HL-60 (cell line): ENCODE measurements at regions not wholly inside any gene's neighbourhood (a gene's known extent, or its start where the extent isn't known, plus 50 kb on each side); places are given as distances from the start of the nearest gene placed in this dataset.
"Not testable (repeated sequence)": the region's sequence is repeated elsewhere in the genome, so short reads cannot be mapped to it uniquely, and the experiment has no call there.

ENCODE experiments used
- DNase-seq, 2 experiments: peaks; one replicate each; pipeline ENCODE4 v3.0.0-alpha.2; 2010 to 2020; ENCODE audit warnings: low read depth in 1 of 2, low spot score in 1 of 2
- H3K27ac ChIP-seq: fragments of 250-450 bp; sonication (Bioruptor Pico); replicated peaks from 2 replicates; pipeline ENCODE4 v1.5.1; 2020; ENCODE audit warnings: mild to moderate bottlenecking, moderate library complexity
- H3K27me3 ChIP-seq: fragments of 250-450 bp; sonication (Bioruptor Pico); 2 replicates; pipeline ENCODE4 v1.5.1; 2021; ENCODE audit warnings: mild to moderate bottlenecking, moderate library complexity; ENCODE audit not compliant: insufficient read depth, poor library complexity, severe bottlenecking
- H3K4me3 ChIP-seq: replicated peaks from 2 replicates; pipeline ENCODE4 v1.5.1; 2011; ENCODE audit warnings: mild to moderate bottlenecking, control low read depth, low read length; ENCODE audit not compliant: insufficient read depth
- CTCF ChIP-seq: IDR thresholded peaks from one replicate; pipeline ENCODE4 v1.5.1; 2011; ENCODE audit warnings: low read length, control low read depth, inconsistent platforms; ENCODE audit not compliant: insufficient read depth
- GABPA ChIP-seq: IDR thresholded peaks from 2 replicates; pipeline ENCODE4 v1.6.1; 2012; ENCODE audit warnings: low read depth
- POLR2AphosphoS5 ChIP-seq: IDR thresholded peaks from 2 replicates; pipeline ENCODE4 v1.6.1; 2012; ENCODE audit warnings: low read depth
- REST ChIP-seq: IDR thresholded peaks from 2 replicates; pipeline ENCODE4 v1.6.1; 2012; ENCODE audit warnings: low read depth; ENCODE audit not compliant: insufficient replicate concordance
- SPI1 ChIP-seq: IDR thresholded peaks from 2 replicates; pipeline ENCODE4 v1.6.1; 2012; ENCODE audit warnings: low read depth, mild to moderate bottlenecking, borderline replicate concordance

GRCh38 chr2:134009440-134009839 is 244.4 kb upstream of the MGAT5 start:
- DNase-seq = no peak
- Histone ChIP-seq H3K4me3 (no peak overlapping the region), H3K27ac (no peak overlapping the region), H3K27me3 (peaks cover 2% of the 10 kb centered on the region)
- no peak for TF ChIP-seq POLR2AphosphoS5
- TF ChIP-seq GABPA = no peak
- no peak for TF ChIP-seq CTCF

GRCh38 chr2:134009906-134010305 is 244.0 kb upstream of the MGAT5 start:
- H3K27ac ChIP-seq, H3K27me3 ChIP-seq, DNase-seq, H3K4me3 ChIP-seq: not testable (repeated sequence)

GRCh38 chr2:134011936-134012586 is 241.8 kb upstream of the MGAT5 start:
- H3K27ac ChIP-seq = no peak overlapping the region
- no peak overlapping the region for H3K4me3 ChIP-seq
- DNase-seq = no peak

GRCh38 chr2:134014196-134014960 is 239.5 kb upstream of the MGAT5 start:
- no peak for DNase-seq
- TF ChIP-seq POLR2AphosphoS5 (no peak), REST (no peak), GABPA (no peak), SPI1 (no peak), CTCF (no peak)

More at GRCh38 chr2:134011936-134012586, 241.8 kb upstream of the MGAT5 start:
- TF ChIP-seq POLR2AphosphoS5 = no peak
- TF ChIP-seq CTCF = no peak
- TF ChIP-seq GABPA = no peak
- no peak for TF ChIP-seq SPI1
- no peak for TF ChIP-seq REST
- H3K27me3 ChIP-seq = peaks cover 2% of the 10 kb centered on the region

More at GRCh38 chr2:134014196-134014960, 239.5 kb upstream of the MGAT5 start:
- peaks cover 2% of the 10 kb centered on the region for H3K27me3 ChIP-seq
- no peak overlapping the region for H3K27ac ChIP-seq
- H3K4me3 ChIP-seq = no peak overlapping the region
